HCT116 (cell line): ENCODE measurements at regions not wholly inside any gene's neighbourhood (a gene's known extent, or its start where the extent isn't known, plus 50 kb on each side); places are given as distances from the start of the nearest gene placed in this dataset.

ENCODE experiments used
- EGR1 ChIP-seq: IDR thresholded peaks from 2 replicates; pipeline ENCODE4 v1.6.1; 2012; ENCODE audit warnings: low read depth
- EZH2 ChIP-seq: fragments of 200-600 bp; sonication (generic); IDR thresholded peaks from 2 replicates; pipeline ENCODE4 v1.6.1; 2017; ENCODE audit warnings: antibody characterized with exemption, mixed run types
- POLR2A ChIP-seq: IDR thresholded peaks from 2 replicates; pipeline ENCODE4 v1.7.0; 2011; ENCODE audit warnings: borderline replicate concordance; ENCODE audit not compliant: insufficient read depth, insufficient read length; ENCODE audit errors: extremely low read depth
- RAD21 ChIP-seq: IDR thresholded peaks from 2 replicates; pipeline ENCODE4 v1.6.1; 2012; ENCODE audit warnings: low read depth, mild to moderate bottlenecking
- SIN3A ChIP-seq: IDR thresholded peaks from 2 replicates; pipeline ENCODE4 v1.6.1; 2012; ENCODE audit warnings: low read depth
- SRF ChIP-seq: IDR thresholded peaks from 2 replicates; pipeline ENCODE4 v1.6.1; 2012; ENCODE audit warnings: low read depth

DNA sequence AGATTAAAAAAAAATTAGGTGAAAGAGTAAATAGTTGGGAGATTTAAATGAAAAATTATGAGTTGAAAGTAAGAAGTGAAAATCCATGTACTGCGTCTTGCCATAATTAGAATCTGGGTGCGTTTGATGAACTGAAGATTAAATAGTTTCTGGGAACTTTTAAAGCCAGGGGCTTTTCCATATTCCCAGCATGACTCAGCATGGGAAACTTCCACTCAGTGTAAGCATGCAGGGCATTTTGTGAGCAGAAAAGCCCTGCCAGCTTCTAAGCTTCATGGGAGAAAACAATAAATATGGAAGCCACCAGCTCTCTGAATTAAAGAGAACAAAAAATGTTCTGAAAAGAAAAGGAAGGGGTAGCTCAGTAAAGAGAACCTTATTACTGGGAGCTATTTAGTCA is 62.0 kb upstream of the EDNRB start:
- TF ChIP-seq RAD21 (no peak), EGR1 (no peak), SIN3A (no peak), SRF (no peak), POLR2A (no peak), EZH2 (no peak)
